HEK293T (cell line): ENCODE measurements at regions not wholly inside any gene's neighbourhood (a gene's known extent, or its start where the extent isn't known, plus 50 kb on each side); places are given as distances from the start of the nearest gene placed in this dataset.

Source experiments
- ELF4 ChIP-seq: fragments of 450-650 bp; IDR thresholded peaks from 2 replicates; pipeline ENCODE4 v1.6.1; 2017; ENCODE audit warnings: antibody characterized with exemption
- NFRKB ChIP-seq: fragments of 450-650 bp; IDR thresholded peaks from 2 replicates; pipeline ENCODE4 v1.6.1; 2016; ENCODE audit warnings: mild to moderate bottlenecking, moderate library complexity
- SP1 ChIP-seq: fragments of 450-650 bp; IDR thresholded peaks from 2 replicates; pipeline ENCODE4 v1.6.1; 2017

DNA sequence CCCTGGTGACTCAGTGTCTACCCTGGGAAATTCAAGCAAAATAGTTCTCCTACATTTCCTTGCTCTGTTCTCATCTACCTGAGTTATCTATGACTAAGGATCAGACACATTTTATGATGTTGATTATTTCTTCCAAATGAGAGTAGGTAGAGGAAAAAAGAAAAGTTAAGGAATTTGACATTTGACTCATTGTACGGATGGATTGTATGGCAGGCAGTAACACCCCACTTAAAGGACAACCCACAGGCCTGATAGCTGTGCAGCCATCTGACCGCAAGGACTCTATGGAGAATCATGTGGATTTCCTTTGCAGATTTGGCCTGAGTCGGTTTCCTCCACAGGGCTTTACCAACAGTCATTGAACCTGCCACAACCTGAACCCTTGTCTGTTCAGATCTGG is 540.3 kb downstream of the BCL11B start:
- TF ChIP-seq SP1 (no peak), ELF4 (no peak), NFRKB (no peak)
